GM20000 (cell line): ENCODE measurements at regions not wholly inside any gene's neighbourhood (a gene's known extent, or its start where the extent isn't known, plus 50 kb on each side); places are given as distances from the start of the nearest gene placed in this dataset.

Experiments used
- DNase-seq: peaks from one replicate; pipeline ENCODE4 v3.0.0; 2012; ENCODE audit warnings: low spot score
- CTCF ChIP-seq: IDR thresholded peaks from 2 replicates; pipeline ENCODE4 v1.5.1; 2012; ENCODE audit warnings: mild to moderate bottlenecking, control low read depth; ENCODE audit errors: extremely low read depth, missing control alignments

DNA sequence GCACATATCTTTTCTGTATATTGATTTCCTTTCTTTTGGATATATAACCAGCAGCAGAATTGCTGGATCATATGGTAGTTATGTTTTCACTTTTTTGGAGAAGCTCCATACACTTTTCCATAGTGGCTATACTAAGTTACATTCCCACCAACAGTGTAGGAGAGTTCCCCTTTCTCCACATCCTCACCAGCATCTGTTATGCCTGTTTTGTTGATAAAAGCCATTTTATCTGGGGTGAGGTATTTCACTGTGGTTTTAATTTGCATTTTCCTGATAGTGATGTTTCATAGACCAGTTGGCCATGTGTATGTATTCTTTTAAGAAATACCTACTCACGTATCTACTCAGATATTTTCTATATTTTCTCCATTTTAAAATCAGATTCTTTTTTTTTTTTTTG lies 419.3 kb upstream of the FAT3 start:
- no peak for DNase-seq
- TF ChIP-seq CTCF, result no peak

GRCh38 chr11:91804042-91804441 lies 420.6 kb upstream of the FAT3 start:
- TF ChIP-seq CTCF, result no peak
- no peak for DNase-seq

- DNase-seq, result no peak
- TF ChIP-seq CTCF, result no peak
These were observed 422.1 kb upstream of the FAT3 start for GRCh38 chr11:91802475-91802874.

GRCh38 chr11:91800208-91800914 lies 424.3 kb upstream of the FAT3 start:
- DNase-seq, result no peak
- no peak for TF ChIP-seq CTCF

DNA sequence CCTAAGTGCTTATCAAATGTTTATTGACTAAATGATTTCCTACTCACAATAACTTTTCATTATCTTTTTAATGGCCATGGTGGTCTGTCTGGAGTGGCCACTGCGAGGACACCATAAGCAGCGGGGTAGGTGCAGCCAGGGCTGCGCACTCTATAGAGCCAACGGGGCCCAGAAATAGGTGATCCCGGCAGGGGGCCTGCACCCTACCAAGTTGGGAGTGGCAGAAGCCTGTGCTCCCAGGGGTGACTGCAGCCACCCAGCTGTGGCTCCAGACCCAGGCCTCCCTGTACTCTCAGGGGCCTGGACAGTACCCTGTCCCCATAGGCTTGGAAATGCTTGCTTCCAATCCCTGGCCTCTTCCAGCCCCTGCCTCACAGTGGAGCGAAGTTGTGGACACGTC lies 426.4 kb upstream of the FAT3 start:
- no peak for TF ChIP-seq CTCF
- DNase-seq, result no peak

DNA sequence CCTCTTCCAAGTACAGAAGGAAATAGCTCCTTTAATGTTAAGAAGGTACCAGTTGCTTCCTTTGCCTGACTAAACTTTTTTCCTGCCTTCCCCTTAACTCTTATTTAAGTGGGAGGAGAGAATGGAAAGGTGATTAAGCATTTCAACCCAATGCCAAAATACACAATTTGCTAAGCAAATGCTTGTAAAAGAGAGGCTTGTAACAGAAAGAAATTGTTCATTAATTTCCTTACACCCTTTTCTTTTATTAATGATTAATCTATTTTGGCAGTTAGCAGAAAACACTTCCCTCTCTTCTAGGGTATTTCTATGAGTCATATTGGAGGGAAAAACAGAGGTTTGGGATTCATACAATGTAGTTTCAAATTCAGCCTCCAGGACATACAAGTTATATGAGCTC lies 427.6 kb upstream of the FAT3 start:
- no peak for TF ChIP-seq CTCF
- DNase-seq, result no peak

GRCh38 chr11:91795139-91795887 lies 429.3 kb upstream of the FAT3 start:
- no peak for TF ChIP-seq CTCF
- DNase-seq, result no peak
